ENCODE measurements at regions not wholly inside any gene's neighbourhood (a gene's known extent, or its start where the extent isn't known, plus 50 kb on each side); places are given as distances from the start of the nearest gene placed in this dataset.

DNA sequence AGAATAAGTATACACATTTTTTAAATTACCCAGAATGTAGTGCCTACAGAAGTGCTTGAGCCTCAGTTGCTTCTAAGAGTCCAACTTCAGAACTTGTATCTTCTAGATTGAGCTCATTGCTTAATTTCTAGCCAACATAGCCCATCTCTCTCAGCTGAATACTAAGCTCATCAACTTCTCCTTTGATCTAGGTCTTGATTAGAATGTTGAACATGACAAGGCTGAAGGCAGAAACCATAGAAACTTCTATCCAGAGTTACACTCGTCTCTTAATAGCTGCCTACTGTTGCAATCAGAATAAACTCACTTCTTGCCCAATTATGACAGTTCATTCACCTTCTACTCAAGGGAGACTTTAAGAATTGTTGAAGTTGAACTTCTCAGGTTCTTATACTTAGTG is 327.3 kb upstream of the THBS1 start:
- POLR2A ChIA-PET = no interaction called here
- Histone ChIP-seq H3K4me3 (ENCODE audit: low read depth, low read length) (no peak overlapping the region), H3K27me3 (replicated peaks; ENCODE audit: control insufficient read depth, insufficient read depth, low read length) (no peaks in the 10 kb centered on the region), H3K9me3 (no peaks in the 10 kb centered on the region), H3K36me3 (ENCODE audit: control insufficient read depth, insufficient read depth, low read length) (no peaks in the 10 kb centered on the region), H3K4me1 (no peaks in the 10 kb centered on the region)
- no peak for DNase-seq
- no peaks in the 10 kb centered on the region for H3K36me3 Mint-ChIP-seq (ENCODE audit: insufficient read depth, unreplicated experiment)
- no TSS peak for BruUV-seq (replicated peaks)
- no peaks in the 10 kb centered on the region for H3K27me3 Mint-ChIP-seq (ENCODE audit: insufficient read depth, unreplicated experiment)
- intact Hi-C loops (cut with micrococcal nuclease; ENCODE audit: unreplicated experiment) = no loop called here
- peaks cover 15% of the 10 kb centered on the region for H3K9me3 Mint-ChIP-seq (ENCODE audit: unreplicated experiment)
- CTCF ChIA-PET = no interaction called here
- H3K4me3 Mint-ChIP-seq (ENCODE audit: unreplicated experiment) = no peak overlapping the region
- TF ChIP-seq, protein P1, sequence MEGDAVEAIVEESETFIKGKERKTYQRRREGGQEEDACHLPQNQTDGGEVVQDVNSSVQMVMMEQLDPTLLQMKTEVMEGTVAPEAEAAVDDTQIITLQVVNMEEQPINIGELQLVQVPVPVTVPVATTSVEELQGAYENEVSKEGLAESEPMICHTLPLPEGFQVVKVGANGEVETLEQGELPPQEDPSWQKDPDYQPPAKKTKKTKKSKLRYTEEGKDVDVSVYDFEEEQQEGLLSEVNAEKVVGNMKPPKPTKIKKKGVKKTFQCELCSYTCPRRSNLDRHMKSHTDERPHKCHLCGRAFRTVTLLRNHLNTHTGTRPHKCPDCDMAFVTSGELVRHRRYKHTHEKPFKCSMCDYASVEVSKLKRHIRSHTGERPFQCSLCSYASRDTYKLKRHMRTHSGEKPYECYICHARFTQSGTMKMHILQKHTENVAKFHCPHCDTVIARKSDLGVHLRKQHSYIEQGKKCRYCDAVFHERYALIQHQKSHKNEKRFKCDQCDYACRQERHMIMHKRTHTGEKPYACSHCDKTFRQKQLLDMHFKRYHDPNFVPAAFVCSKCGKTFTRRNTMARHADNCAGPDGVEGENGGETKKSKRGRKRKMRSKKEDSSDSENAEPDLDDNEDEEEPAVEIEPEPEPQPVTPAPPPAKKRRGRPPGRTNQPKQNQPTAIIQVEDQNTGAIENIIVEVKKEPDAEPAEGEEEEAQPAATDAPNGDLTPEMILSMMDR (IDR thresholded peaks at IDR 0.05; ENCODE audit: insufficient read depth in 1 of 2, low read depth in 1 of 2, low read length in 1 of 2, severe bottlenecking in 1 of 2, unreplicated experiment in 1 of 2) = no peak
- no peak overlapping the region for H3K27ac Mint-ChIP-seq (ENCODE audit: unreplicated experiment)
- no peaks in the 10 kb centered on the region for H3K4me1 Mint-ChIP-seq (ENCODE audit: low read depth, unreplicated experiment)

DNA sequence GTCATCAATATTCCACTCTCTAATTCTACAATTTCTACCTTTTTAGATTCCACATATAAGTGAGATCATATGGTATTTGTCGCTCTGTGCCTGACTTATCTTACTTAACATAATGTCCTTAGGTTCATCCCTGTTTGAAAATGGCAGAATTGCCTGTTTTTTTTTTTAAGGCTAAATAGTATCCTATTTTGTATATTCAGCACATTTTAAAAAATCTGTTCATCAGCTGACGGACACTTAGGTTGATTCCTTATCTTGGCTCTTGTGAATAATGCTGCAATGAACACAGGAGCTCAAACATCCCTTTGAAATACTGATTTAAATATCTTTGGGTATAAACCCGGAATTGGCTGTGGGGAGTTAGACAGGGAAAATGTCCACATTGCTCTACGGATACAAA is 326.7 kb upstream of the THBS1 start:
- no peaks in the 10 kb centered on the region for H3K9me3 ChIP-seq
- no peaks in the 10 kb centered on the region for H3K4me1 Mint-ChIP-seq (ENCODE audit: low read depth, unreplicated experiment)
- no peaks in the 10 kb centered on the region for H3K36me3 ChIP-seq (ENCODE audit: control insufficient read depth, insufficient read depth, low read length)
- no peak overlapping the region for H3K4me3 ChIP-seq (ENCODE audit: low read depth, low read length)
- intact Hi-C loops (cut with micrococcal nuclease; ENCODE audit: unreplicated experiment) = no loop called here
- TF ChIP-seq, protein P1 (IDR thresholded peaks at IDR 0.05; ENCODE audit: insufficient read depth in 1 of 2, low read depth in 1 of 2, low read length in 1 of 2, severe bottlenecking in 1 of 2, unreplicated experiment in 1 of 2) = no peak
- no peaks in the 10 kb centered on the region for H3K36me3 Mint-ChIP-seq (ENCODE audit: insufficient read depth, unreplicated experiment)
- no peaks in the 10 kb centered on the region for H3K27me3 Mint-ChIP-seq (ENCODE audit: insufficient read depth, unreplicated experiment)
- no TSS peak for BruUV-seq (replicated peaks)
- H3K4me1 ChIP-seq = no peaks in the 10 kb centered on the region
- no peak for DNase-seq
- CTCF ChIA-PET = no interaction called here
- POLR2A ChIA-PET = no interaction called here
- peaks cover 15% of the 10 kb centered on the region for H3K9me3 Mint-ChIP-seq (ENCODE audit: unreplicated experiment)
- no peak overlapping the region for H3K27ac Mint-ChIP-seq (ENCODE audit: unreplicated experiment)
- H3K4me3 Mint-ChIP-seq (ENCODE audit: unreplicated experiment) = no peak overlapping the region
- H3K27me3 ChIP-seq (replicated peaks; ENCODE audit: control insufficient read depth, insufficient read depth, low read length) = no peaks in the 10 kb centered on the region

DNA sequence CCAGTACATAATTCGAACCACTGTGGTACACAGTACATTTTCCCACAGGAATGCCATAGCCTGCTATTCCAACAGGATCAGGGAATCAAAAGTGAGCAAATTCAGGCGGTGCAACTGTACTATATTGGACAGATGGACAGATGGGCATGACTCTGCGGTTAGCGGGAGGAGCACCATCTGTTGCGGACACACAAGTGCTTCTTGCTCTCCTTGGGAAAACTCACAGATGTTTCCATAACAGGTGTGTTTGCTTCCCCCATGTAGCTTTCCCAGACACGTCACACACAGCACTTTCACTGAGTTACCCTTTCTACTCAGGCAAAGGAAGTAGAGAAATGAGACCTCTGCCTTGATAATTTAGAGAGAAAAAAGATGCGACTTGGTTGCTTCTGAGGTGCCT is 325.1 kb upstream of the THBS1 start:
- ChIA-PET POLR2A (no interaction called here), CTCF (no interaction called here)
- Mint-ChIP-seq H3K9me3 (ENCODE audit: unreplicated experiment) (peaks cover 10% of the 10 kb centered on the region), H3K27me3 (ENCODE audit: insufficient read depth, unreplicated experiment) (no peaks in the 10 kb centered on the region), H3K4me1 (ENCODE audit: low read depth, unreplicated experiment) (peaks cover 3% of the 10 kb centered on the region), H3K36me3 (ENCODE audit: insufficient read depth, unreplicated experiment) (no peaks in the 10 kb centered on the region), H3K27ac (ENCODE audit: unreplicated experiment) (no peak overlapping the region), H3K4me3 (ENCODE audit: unreplicated experiment) (no peak overlapping the region)
- no peaks in the 10 kb centered on the region for H3K9me3 ChIP-seq
- BruUV-seq (replicated peaks) = no TSS peak
- no peaks in the 10 kb centered on the region for H3K27me3 ChIP-seq (replicated peaks; ENCODE audit: control insufficient read depth, insufficient read depth, low read length)
- intact Hi-C loops (cut with micrococcal nuclease; ENCODE audit: unreplicated experiment) = no loop called here
- H3K4me3 ChIP-seq (ENCODE audit: low read depth, low read length) = no peak overlapping the region
- TF ChIP-seq, protein P1 (IDR thresholded peaks at IDR 0.05; ENCODE audit: insufficient read depth in 1 of 2, low read depth in 1 of 2, low read length in 1 of 2, severe bottlenecking in 1 of 2, unreplicated experiment in 1 of 2) = no peak
- H3K36me3 ChIP-seq (ENCODE audit: control insufficient read depth, insufficient read depth, low read length) = no peaks in the 10 kb centered on the region
- DNase-seq = no peak
- 0 out of 2 replicates have a peak, but pooled peaks cover 5% of the 10 kb centered on the region for H3K4me1 ChIP-seq

All from Caco-2 (cell line).